ENCODE measurements at regions not wholly inside any gene's neighbourhood (a gene's known extent, or its start where the extent isn't known, plus 50 kb on each side); places are given as distances from the start of the nearest gene placed in this dataset.

DNA sequence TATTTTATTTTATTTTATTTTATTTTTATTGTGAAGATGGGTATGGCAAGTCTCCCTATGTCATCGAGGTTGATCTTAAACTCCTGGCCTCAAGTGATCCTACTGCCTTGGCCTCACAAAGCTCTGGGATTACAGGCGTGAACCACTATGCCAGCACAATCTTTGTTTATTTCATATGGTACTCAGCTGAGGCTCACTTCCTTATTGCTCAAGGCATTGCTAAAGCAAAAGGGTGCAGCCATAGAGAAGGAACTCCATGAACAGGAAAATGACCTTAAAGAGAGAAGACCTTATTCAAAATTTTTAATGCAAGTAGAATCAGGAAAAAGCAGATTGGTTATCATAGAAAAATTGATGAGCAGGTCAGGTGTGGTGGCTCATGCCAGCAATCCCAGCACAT is 110.6 kb upstream of the RBBP6 start:
- TF ChIP-seq, protein P1, sequence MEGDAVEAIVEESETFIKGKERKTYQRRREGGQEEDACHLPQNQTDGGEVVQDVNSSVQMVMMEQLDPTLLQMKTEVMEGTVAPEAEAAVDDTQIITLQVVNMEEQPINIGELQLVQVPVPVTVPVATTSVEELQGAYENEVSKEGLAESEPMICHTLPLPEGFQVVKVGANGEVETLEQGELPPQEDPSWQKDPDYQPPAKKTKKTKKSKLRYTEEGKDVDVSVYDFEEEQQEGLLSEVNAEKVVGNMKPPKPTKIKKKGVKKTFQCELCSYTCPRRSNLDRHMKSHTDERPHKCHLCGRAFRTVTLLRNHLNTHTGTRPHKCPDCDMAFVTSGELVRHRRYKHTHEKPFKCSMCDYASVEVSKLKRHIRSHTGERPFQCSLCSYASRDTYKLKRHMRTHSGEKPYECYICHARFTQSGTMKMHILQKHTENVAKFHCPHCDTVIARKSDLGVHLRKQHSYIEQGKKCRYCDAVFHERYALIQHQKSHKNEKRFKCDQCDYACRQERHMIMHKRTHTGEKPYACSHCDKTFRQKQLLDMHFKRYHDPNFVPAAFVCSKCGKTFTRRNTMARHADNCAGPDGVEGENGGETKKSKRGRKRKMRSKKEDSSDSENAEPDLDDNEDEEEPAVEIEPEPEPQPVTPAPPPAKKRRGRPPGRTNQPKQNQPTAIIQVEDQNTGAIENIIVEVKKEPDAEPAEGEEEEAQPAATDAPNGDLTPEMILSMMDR (IDR thresholded peaks at IDR 0.05; ENCODE audit: extremely low read depth in 1 of 2, insufficient read depth in 1 of 2, low read depth in 1 of 2, low read length in 2 of 2): no peak
- no peak for TF ChIP-seq POLR2A (IDR thresholded peaks at IDR 0.05; ENCODE audit: low read depth, low read length)
- no peak for TF ChIP-seq JUN (IDR thresholded peaks at IDR 0.05; ENCODE audit: borderline replicate concordance, insufficient read depth, insufficient read length, low read depth)
- no peak for TF ChIP-seq POLR2AphosphoS5 (IDR thresholded peaks at IDR 0.05; ENCODE audit: insufficient read depth, low read depth, low read length)
- TF ChIP-seq EZH2 (IDR thresholded peaks at IDR 0.05; ENCODE audit: borderline replicate concordance, low read depth, low read length, severe bottlenecking): no peak
- TF ChIP-seq FOS (IDR thresholded peaks at IDR 0.05; ENCODE audit: borderline replicate concordance, insufficient read depth, low read length): no peak
- no peak for TF ChIP-seq MYC (IDR thresholded peaks at IDR 0.05; ENCODE audit: low read depth, low read length)
- TF ChIP-seq, protein P2, sequence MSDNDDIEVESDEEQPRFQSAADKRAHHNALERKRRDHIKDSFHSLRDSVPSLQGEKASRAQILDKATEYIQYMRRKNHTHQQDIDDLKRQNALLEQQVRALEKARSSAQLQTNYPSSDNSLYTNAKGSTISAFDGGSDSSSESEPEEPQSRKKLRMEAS (IDR thresholded peaks at IDR 0.05; ENCODE audit: insufficient read depth, insufficient read length): no peak
- TF ChIP-seq GATA2 (IDR thresholded peaks at IDR 0.05; ENCODE audit: insufficient read depth, insufficient read length, low read depth, low read length): no peak

Measured in endothelial cell of umbilical vein (primary cell).